HCT116 (cell line): ENCODE measurements at regions not wholly inside any gene's neighbourhood (a gene's known extent, or its start where the extent isn't known, plus 50 kb on each side); places are given as distances from the start of the nearest gene placed in this dataset.

Experiments used
- ATAC-seq: fragments of 200-7000 bp; cut with Tn5 transposase; 2 replicates; pipeline ENCODE4 v1.9.1; 2020; ENCODE audit warnings: mild to moderate bottlenecking, moderate library complexity
- BruUV-seq: library from RNA; stranded (reverse); fragments of 400-500 nt; replicated peaks from 2 replicates; lab custom pipeline; 2021; lab: Mats Ljungman, UMichigan
- CTCF ChIA-PET: fragments of 300-600 bp; sonication (Branson Sonifier 250); formaldehyde crosslinking; loops from one replicate; lab custom pipeline; 2021; ENCODE audit warnings: antibody characterized with exemption; lab: Charles Lee
- POLR2A ChIA-PET: fragments of 300-600, 350-600 bp; sonication (Branson Sonifier 250); formaldehyde crosslinking; loops from one replicate; lab custom pipeline; 2021; ENCODE audit warnings: antibody characterized with exemption; lab: Charles Lee
- RAD21 ChIA-PET, 2 experiments: fragments of 300-600 bp; sonication (Branson Sonifier 250); formaldehyde crosslinking; loops; one replicate each; lab custom pipeline; 2023; ENCODE audit warnings: low total read pairs in 2 of 2; ENCODE audit not compliant: uncharacterized antibody in 2 of 2, unreplicated experiment in 2 of 2, low non-redundant PET in 1 of 2; lab: Charles Lee
- DNase-seq: peaks from one replicate; pipeline ENCODE4 v3.0.0-alpha.2; 2010; ENCODE audit warnings: low read depth, low spot score
- H2AFZ ChIP-seq: fragments of 200-600 bp; shearing (Covaris generic), sonication (generic); 2 replicates; pipeline ENCODE4 v1.6.1; 2017; ENCODE audit warnings: low read depth, mixed run types, mixed read lengths, antibody characterized with exemption, low read length; ENCODE audit not compliant: poor library complexity, severe bottlenecking
- H3K27ac ChIP-seq: 2 replicates; pipeline ENCODE4 v1.5.1; 2012; ENCODE audit warnings: low read depth, low read length
- H3K27me3 ChIP-seq: fragments of 200-600 bp; sonication (generic); 2 replicates; pipeline ENCODE4 v1.6.1; 2016; ENCODE audit warnings: mixed run types, low read length, mixed read lengths; ENCODE audit not compliant: insufficient read depth
- H3K36me3 ChIP-seq, 2 experiments: fragments of 200-500 bp in 1 of 2; fragments of 200-600 bp in 1 of 2; sonication (Bioruptor generic) in 1 of 2; sonication (generic) in 1 of 2; 2 replicates each; pipeline versions ENCODE4 v1.5.1 to v1.6.1; 2014 to 2016; ENCODE audit warnings: low read length in 2 of 2, inconsistent platforms in 1 of 2, mixed read lengths in 1 of 2, mixed run types in 1 of 2; ENCODE audit not compliant: insufficient read depth in 2 of 2, control insufficient read depth in 1 of 2
- H3K4me1 ChIP-seq, 2 experiments: fragments of 200-600 bp in 1 of 2; sonication (generic) in 1 of 2; 2 replicates each; pipeline versions ENCODE4 v1.5.1 to v1.6.1; 2012 to 2017; ENCODE audit warnings: low read length in 2 of 2, inconsistent platforms in 1 of 2, mild to moderate bottlenecking in 1 of 2, mixed read lengths in 1 of 2, mixed run types in 1 of 2, moderate library complexity in 1 of 2; ENCODE audit not compliant: insufficient read depth in 2 of 2, control insufficient read depth in 1 of 2
- H3K4me2 ChIP-seq: fragments of 200-600 bp; sonication (generic); 2 replicates; pipeline ENCODE4 v1.6.1; 2017; ENCODE audit warnings: mixed run types, low read length, mixed read lengths
- H3K4me3 ChIP-seq, 2 experiments: fragments of 200-600 bp in 1 of 2; sonication (generic) in 1 of 2; replicated peaks in 1 of 2; 2 replicates each; pipeline ENCODE4 v1.5.1; 2011 to 2016; ENCODE audit warnings: low read length in 2 of 2, control low read depth in 1 of 2, low read depth in 1 of 2, mild to moderate bottlenecking in 1 of 2, mixed read lengths in 1 of 2, mixed run types in 1 of 2
- H3K79me2 ChIP-seq: fragments of 200-600 bp; sonication (generic); 2 replicates; pipeline ENCODE4 v1.6.1; 2017; ENCODE audit warnings: mild to moderate bottlenecking, mixed run types, low read length, moderate library complexity, mixed read lengths; ENCODE audit not compliant: insufficient read depth
- H3K9ac ChIP-seq: fragments of 200-600 bp; sonication (generic); 2 replicates; pipeline ENCODE4 v1.6.1; 2016; ENCODE audit warnings: low read length, mixed read lengths
- H3K9me2 ChIP-seq: fragments of 200-600 bp; sonication (generic), shearing (Covaris generic); 2 replicates; pipeline ENCODE4 v1.6.1; 2017; ENCODE audit warnings: mixed run types, mild to moderate bottlenecking, moderate library complexity; ENCODE audit not compliant: insufficient read depth
- H3K9me3 ChIP-seq, 2 experiments: fragments of 200-500 bp in 1 of 2; fragments of 200-600 bp in 1 of 2; sonication (Bioruptor generic) in 1 of 2; sonication (generic) in 1 of 2; 2 replicates each; pipeline ENCODE4 v1.6.1; 2014 to 2017; ENCODE audit warnings: low read length in 2 of 2, mixed read lengths in 2 of 2, inconsistent platforms in 1 of 2, low read depth in 1 of 2, mild to moderate bottlenecking in 1 of 2, mixed run types in 1 of 2, moderate library complexity in 1 of 2; ENCODE audit not compliant: control insufficient read depth in 1 of 2, insufficient read depth in 1 of 2
- H4K20me1 ChIP-seq: fragments of 200-600 bp; sonication (generic), shearing (Covaris generic); 2 replicates; pipeline ENCODE4 v1.6.1; 2017; ENCODE audit warnings: mixed run types, mild to moderate bottlenecking, moderate library complexity; ENCODE audit not compliant: insufficient read depth
- EZH2phosphoT487 ChIP-seq: fragments of 200-600 bp; IDR thresholded peaks from 2 replicates; pipeline ENCODE4 v1.6.1; 2018; ENCODE audit warnings: antibody characterized with exemption, borderline replicate concordance
- JUND ChIP-seq: IDR thresholded peaks from 2 replicates; pipeline ENCODE4 v1.6.1; 2012
- POLR2A ChIP-seq: IDR thresholded peaks from 2 replicates; pipeline ENCODE4 v1.7.0; 2011; ENCODE audit warnings: borderline replicate concordance; ENCODE audit not compliant: insufficient read depth, insufficient read length; ENCODE audit errors: extremely low read depth
- RAD21 ChIP-seq: IDR thresholded peaks from 2 replicates; pipeline ENCODE4 v1.6.1; 2012; ENCODE audit warnings: low read depth, mild to moderate bottlenecking
- SP1 ChIP-seq: IDR thresholded peaks from 2 replicates; pipeline ENCODE4 v1.6.1; 2012; ENCODE audit warnings: low read depth
- ZFX ChIP-seq: fragments of 450-650 bp; IDR thresholded peaks from 2 replicates; pipeline ENCODE4 v1.6.1; 2017
- ZNF274 ChIP-seq: fragments of 200-500 bp; sonication (Bioruptor generic); IDR thresholded peaks from 2 replicates; pipeline ENCODE4 v1.6.1; 2014; ENCODE audit warnings: mild to moderate bottlenecking, low read depth, low read length, inconsistent platforms
- intact Hi-C: fragments of 100-400 bp; cut with micrococcal nuclease; formaldehyde crosslinking; loops from 2 replicates; pipeline ENCODE4 v1.10.0; 2022
- TF ChIP-seq, protein P1 (sequence below): IDR thresholded peaks from 2 replicates; pipeline ENCODE4 v1.6.1; 2011; ENCODE audit warnings: mild to moderate bottlenecking, low read length, moderate library complexity; ENCODE audit not compliant: insufficient replicate concordance; ENCODE audit errors: extremely low read depth
- TF ChIP-seq, protein P2 (sequence below): IDR thresholded peaks from 2 replicates; pipeline ENCODE4 v1.6.1; 2012; ENCODE audit warnings: low read depth

DNA sequence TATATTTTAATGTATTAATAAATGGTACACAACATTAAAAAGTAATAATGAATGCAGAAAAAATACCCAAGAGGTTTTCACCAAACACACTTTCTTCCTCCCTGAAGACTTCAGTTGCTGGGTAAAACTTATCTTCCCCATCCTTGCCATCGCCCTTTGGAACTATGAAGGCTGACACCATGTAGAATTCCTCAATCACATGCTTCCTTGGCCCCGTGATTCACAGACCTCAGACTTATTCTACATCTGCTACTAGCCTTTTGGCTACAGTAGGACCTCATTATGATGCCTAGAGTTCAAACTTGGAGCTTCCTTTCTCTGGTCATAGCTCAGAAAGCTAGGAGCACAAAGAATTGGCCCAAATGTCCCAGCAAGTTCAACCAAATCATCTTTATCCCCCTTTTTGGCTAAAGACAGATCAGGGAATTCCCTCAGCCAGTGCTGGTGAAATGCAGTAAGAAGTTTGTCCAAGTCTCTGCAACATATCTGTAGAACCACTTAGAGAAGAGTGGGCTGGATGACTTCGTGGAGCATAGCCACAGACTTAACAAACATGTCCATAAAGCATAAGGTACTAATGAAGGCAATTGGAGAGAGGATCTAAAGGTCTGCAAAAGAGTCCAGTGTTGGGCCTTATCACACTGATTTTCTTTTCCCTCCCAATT lies 253.5 kb downstream of the SEC61B start:
- BruUV-seq, result no TSS peak
- ChIA-PET RAD21 (no interaction called here), CTCF (no interaction called here)
- no peaks in the 10 kb centered on the region for H4K20me1 ChIP-seq
- H3K4me3 ChIP-seq, result no peak overlapping the region
- no peaks in the 10 kb centered on the region for H3K27me3 ChIP-seq
- intact Hi-C loops, result no loop called here
- no peaks in the 10 kb centered on the region for H3K4me1 ChIP-seq
- no peaks in the 10 kb centered on the region for H3K36me3 ChIP-seq
- H3K27ac ChIP-seq, result no peak overlapping the region
- H3K9ac ChIP-seq, result no peak overlapping the region
- DNase-seq, result no peak
- no peak overlapping the region for H2AFZ ChIP-seq
- ATAC-seq, result no peak
- no peak for TF ChIP-seq ZFX
- no peak for TF ChIP-seq SP1
- no peak for TF ChIP-seq EZH2phosphoT487
- TF ChIP-seq JUND, result no peak
- TF ChIP-seq, protein P1, sequence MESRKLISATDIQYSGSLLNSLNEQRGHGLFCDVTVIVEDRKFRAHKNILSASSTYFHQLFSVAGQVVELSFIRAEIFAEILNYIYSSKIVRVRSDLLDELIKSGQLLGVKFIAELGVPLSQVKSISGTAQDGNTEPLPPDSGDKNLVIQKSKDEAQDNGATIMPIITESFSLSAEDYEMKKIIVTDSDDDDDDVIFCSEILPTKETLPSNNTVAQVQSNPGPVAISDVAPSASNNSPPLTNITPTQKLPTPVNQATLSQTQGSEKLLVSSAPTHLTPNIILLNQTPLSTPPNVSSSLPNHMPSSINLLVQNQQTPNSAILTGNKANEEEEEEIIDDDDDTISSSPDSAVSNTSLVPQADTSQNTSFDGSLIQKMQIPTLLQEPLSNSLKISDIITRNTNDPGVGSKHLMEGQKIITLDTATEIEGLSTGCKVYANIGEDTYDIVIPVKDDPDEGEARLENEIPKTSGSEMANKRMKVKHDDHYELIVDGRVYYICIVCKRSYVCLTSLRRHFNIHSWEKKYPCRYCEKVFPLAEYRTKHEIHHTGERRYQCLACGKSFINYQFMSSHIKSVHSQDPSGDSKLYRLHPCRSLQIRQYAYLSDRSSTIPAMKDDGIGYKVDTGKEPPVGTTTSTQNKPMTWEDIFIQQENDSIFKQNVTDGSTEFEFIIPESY, result no peak
- no peak for TF ChIP-seq POLR2A
- TF ChIP-seq RAD21, result no peak
- TF ChIP-seq, protein P2, sequence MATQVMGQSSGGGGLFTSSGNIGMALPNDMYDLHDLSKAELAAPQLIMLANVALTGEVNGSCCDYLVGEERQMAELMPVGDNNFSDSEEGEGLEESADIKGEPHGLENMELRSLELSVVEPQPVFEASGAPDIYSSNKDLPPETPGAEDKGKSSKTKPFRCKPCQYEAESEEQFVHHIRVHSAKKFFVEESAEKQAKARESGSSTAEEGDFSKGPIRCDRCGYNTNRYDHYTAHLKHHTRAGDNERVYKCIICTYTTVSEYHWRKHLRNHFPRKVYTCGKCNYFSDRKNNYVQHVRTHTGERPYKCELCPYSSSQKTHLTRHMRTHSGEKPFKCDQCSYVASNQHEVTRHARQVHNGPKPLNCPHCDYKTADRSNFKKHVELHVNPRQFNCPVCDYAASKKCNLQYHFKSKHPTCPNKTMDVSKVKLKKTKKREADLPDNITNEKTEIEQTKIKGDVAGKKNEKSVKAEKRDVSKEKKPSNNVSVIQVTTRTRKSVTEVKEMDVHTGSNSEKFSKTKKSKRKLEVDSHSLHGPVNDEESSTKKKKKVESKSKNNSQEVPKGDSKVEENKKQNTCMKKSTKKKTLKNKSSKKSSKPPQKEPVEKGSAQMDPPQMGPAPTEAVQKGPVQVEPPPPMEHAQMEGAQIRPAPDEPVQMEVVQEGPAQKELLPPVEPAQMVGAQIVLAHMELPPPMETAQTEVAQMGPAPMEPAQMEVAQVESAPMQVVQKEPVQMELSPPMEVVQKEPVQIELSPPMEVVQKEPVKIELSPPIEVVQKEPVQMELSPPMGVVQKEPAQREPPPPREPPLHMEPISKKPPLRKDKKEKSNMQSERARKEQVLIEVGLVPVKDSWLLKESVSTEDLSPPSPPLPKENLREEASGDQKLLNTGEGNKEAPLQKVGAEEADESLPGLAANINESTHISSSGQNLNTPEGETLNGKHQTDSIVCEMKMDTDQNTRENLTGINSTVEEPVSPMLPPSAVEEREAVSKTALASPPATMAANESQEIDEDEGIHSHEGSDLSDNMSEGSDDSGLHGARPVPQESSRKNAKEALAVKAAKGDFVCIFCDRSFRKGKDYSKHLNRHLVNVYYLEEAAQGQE, result no peak
- TF ChIP-seq ZNF274, result no peak
- TF ChIP-seq, all 23 proteins: peak for 0
- Histone ChIP-seq H3K4me2 (no peak overlapping the region), H3K79me2 (no peaks in the 10 kb centered on the region), H3K9me3 (no peaks in the 10 kb centered on the region), H3K9me2 (no peaks in the 10 kb centered on the region)
- POLR2A ChIA-PET, result no interaction called here
